NB4 (cell line): ENCODE measurements at regions not wholly inside any gene's neighbourhood (a gene's known extent, or its start where the extent isn't known, plus 50 kb on each side); places are given as distances from the start of the nearest gene placed in this dataset.

Experiments used
- CTCF ChIP-seq: IDR thresholded peaks from one replicate; pipeline ENCODE4 v1.5.1; 2012; ENCODE audit warnings: low read depth, low read length
- MAX ChIP-seq: IDR thresholded peaks from 2 replicates; pipeline ENCODE4 v1.6.1; 2011; ENCODE audit warnings: low read depth, low read length
- POLR2A ChIP-seq: IDR thresholded peaks from 2 replicates; pipeline ENCODE4 v1.6.1; 2011; ENCODE audit warnings: mild to moderate bottlenecking; ENCODE audit not compliant: insufficient read length; ENCODE audit errors: extremely low read depth

GRCh38 chr12:59260202-59260601 lies 335.6 kb upstream of the SLC16A7 start:
- TF ChIP-seq CTCF = no peak
- no peak for TF ChIP-seq MAX
- TF ChIP-seq POLR2A = no peak
